GM12872 (cell line): ENCODE measurements at regions not wholly inside any gene's neighbourhood (a gene's known extent, or its start where the extent isn't known, plus 50 kb on each side); places are given as distances from the start of the nearest gene placed in this dataset.

Experiments used
- TF ChIP-seq, protein P1 (sequence below): IDR thresholded peaks from 3 replicates; pipeline ENCODE4 v1.5.1; 2011; ENCODE audit warnings: low read depth, mild to moderate bottlenecking, low read length, moderate library complexity; ENCODE audit not compliant: insufficient read depth

DNA sequence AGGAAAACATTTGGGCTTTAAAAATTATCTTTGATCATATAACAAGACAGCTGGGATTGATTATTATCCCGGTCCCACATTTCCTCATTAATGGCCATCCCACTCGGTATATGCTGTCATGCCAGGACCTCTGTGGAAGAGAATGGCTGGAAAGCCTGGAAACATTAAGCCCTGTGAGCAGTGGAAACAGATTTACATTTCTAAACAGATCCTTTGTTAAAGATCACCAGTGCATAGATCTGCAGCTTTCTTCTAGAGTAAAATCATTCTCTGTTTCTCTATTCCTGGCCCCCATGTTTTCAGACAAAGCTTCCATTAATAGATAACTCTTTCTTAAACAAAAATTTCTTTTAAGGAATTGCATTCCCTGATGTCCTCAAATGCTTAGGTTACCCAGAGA is 152.2 kb downstream of the CAVIN4 start:
- TF ChIP-seq, protein P1, sequence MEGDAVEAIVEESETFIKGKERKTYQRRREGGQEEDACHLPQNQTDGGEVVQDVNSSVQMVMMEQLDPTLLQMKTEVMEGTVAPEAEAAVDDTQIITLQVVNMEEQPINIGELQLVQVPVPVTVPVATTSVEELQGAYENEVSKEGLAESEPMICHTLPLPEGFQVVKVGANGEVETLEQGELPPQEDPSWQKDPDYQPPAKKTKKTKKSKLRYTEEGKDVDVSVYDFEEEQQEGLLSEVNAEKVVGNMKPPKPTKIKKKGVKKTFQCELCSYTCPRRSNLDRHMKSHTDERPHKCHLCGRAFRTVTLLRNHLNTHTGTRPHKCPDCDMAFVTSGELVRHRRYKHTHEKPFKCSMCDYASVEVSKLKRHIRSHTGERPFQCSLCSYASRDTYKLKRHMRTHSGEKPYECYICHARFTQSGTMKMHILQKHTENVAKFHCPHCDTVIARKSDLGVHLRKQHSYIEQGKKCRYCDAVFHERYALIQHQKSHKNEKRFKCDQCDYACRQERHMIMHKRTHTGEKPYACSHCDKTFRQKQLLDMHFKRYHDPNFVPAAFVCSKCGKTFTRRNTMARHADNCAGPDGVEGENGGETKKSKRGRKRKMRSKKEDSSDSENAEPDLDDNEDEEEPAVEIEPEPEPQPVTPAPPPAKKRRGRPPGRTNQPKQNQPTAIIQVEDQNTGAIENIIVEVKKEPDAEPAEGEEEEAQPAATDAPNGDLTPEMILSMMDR: no peak

DNA sequence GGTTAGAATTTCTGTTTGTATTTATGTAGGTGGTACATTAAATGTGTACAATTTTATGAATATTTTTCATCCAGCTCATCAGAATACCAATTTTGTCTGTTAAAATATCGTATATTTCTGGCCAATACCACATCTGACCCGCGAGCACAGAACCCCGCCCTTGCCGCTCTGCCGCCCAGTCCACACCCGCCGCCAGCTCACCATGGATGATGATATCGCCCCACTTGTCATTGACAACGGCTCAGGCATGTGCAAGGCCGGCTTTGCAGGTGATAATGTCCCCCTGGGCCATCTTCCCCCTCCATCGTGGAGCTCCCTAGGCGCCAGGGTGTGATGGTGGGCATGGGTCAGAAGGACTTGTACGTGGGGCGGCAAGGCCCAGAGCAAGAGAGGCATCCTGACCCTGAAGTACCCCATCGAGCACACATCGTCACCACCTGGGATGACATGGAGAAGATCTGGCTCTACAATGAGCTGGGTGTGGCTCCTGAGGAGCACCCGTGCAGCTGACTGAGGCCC is 153.2 kb downstream of the CAVIN4 start:
- TF ChIP-seq, protein P1: no peak

DNA sequence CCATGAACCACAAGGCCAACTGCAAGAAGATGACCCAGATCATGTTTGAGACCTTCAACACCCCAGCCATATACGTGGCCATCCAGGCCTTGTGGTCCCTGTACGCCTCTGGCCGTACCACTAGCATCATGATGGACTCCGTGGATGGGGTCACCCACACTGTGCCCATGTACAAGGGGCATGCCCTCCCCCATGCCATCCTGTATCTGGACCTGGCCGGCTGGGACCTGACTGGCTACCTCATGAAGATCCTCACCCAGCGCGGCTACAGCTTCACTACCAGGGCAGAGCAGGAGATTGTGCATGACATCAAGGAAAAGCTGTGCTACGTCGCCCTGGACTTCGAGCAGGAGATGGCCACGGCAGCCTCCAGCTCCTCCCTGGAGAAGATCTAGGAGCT is 153.7 kb downstream of the CAVIN4 start:
- TF ChIP-seq, protein P1: no peak

DNA sequence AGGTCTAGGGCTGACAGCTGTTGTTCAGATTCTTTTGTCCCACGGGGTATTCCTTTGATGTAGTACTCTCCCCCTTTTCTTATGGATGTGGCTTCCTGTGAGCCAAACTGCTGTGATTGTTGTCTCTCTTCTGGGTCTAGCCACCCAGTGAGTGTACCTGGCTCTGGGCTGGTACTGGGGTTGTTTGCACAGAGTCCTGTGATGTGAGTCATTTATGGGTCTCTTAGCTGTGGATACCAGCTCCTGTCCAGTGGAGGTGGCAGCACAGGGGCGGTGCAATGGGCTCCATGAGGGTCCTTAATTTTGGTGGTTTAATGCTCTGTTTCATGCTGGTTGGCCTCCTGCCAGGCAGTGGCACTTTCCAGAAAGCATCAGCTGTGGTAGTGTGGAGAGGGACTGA is 161.3 kb downstream of the CAVIN4 start:
- TF ChIP-seq, protein P1: no peak

DNA sequence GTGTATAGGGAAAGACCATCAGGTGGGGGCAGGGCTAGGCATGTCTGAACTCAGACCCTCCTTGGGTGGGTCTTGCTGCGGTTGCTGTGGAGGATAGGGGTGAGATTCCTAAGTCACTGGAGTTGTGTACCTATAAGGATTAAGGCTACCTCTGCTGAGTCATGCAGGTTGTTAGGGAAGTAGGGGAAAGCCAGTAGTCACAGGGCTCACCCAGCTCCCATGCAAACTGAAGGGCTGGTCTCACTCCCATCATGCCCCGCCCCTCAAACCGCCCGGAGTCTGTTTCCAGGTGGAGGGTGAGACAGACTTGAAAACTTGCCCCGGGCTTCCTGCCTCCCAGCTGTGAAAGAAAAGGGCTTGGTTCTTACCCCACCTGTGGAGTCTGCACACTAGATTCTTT is 161.8 kb downstream of the CAVIN4 start:
- TF ChIP-seq, protein P1: no peak

DNA sequence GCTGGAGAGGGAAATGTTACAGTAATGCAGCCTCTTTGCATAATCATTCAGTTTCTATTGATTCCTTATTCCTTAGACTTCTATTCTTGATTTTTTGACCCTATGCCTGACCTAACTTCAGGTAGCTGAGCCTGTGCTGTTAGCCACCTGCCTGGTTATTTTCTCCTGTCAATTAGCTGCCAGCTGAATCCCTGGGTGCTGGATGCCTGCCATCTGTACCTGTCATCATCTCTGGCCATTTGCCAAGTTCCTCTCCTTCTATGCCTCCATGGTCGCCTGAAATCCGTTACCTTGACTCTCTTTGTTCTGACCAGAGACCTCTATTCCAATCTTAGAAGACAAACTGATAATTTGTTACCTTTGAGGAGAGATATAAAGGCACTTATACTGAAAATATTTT is 178.3 kb downstream of the CAVIN4 start:
- TF ChIP-seq, protein P1: no peak

DNA sequence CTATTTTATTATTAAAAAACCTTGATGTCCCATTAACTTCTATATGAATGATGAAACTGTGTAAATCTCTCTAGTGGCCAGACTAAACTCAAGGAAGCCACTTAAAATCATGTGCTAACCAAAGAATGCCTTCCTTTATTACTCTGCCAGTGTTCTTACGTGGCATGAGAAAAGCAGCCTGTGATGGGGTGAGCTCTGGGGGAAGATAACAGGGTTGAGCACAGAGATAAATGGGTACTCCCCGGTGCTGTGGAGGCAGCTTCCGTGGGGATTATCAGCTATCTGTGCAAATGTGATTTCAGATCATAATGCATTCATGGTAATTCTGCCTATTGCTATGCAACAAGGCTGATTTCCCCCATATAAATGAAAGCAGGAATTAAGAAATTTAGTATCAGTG is 181.3 kb downstream of the CAVIN4 start:
- TF ChIP-seq, protein P1: no peak
